Stimulated activated CD8-positive, alpha-beta memory T cell treated with anti-CD3 and anti-CD28 coated beads, Interleukin-7, amount 100 ng/mL, for 1 hour (primary cell): ENCODE measurements at regions not wholly inside any gene's neighbourhood (a gene's known extent, or its start where the extent isn't known, plus 50 kb on each side); places are given as distances from the start of the nearest gene placed in this dataset.
"Not testable (repeated sequence)": the region's sequence is repeated elsewhere in the genome, so short reads cannot be mapped to it uniquely, and the experiment has no call there.

Experiments used
- DNase-seq, 2 donors: peaks; one replicate each; pipeline ENCODE4 v3.0.0-alpha.2; 2020; ENCODE audit warnings: low read depth in 2 of 2

GRCh38 chr2:143877056-143877455, 642.9 kb downstream of the ZEB2 start:
- no peak for DNase-seq

- no peak for DNase-seq
Measured at GRCh38 chr2:143875295-143876233, 644.4 kb downstream of the ZEB2 start.

DNA sequence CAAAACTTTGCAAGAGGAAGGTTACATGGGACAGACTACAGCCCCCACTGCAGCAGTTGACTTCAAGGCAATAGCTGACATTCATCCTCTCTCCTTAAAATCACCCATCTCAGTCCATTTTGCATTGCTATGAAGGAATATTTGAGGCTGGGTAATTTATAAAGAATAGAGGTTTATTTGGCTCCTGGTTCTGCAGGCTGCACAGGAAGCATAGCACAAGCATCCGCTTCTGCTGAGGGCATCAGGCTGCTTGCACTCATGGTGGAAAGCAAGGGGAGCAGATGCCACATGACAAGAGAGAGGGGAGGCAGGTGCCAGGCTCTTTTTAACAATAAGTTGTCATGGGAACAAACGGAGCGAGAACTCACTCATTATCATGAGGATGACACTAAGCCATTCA, 646.0 kb downstream of the ZEB2 start:
- DNase-seq = no peak

- no peak for DNase-seq
Measured at GRCh38 chr2:143870696-143871095, 649.2 kb downstream of the ZEB2 start.

- no peak for DNase-seq
Measured at GRCh38 chr2:143856978-143857377, 662.9 kb downstream of the ZEB2 start.

DNA sequence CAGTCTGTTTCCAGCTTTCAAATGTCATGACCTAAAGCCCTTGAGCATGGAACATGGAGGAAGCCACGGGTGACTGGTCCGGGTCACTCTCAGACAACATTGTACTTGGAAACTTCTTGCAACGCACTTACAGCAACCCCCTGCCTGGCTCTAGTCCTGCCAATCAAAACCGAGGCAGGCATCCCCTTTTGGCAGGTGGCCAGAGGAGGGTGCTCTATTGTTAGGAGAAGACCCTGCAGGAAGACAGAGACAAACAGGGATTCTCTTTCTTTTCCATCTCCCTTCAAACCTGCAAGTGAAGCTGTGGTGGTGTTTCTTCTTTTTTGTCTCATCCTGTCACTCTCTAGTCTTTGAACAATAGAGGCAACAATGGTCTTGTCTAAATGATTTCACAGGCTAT, 667.2 kb downstream of the ZEB2 start:
- no peak for DNase-seq

GRCh38 chr2:143850084-143850483, 669.8 kb downstream of the ZEB2 start:
- no peak for DNase-seq

DNA sequence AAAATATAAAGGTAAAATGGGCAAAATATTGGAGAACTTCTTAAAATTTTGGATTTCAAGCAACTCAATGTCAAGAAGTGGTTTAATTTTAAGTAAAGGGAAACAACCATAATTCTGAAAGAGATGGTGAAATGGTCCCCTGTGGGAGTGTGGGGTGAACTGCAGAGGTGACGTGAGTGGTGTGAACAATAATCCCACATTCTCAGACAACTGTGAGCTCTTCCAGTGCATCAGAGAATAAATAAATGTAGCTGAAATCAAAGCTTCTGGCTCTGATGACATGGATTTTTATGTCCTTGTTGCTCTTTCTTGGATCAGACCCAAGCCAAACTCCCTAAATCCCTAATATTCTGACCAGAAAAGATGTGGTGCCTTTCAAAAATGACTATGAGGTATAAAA, 672.7 kb downstream of the ZEB2 start:
- no peak for DNase-seq

DNA sequence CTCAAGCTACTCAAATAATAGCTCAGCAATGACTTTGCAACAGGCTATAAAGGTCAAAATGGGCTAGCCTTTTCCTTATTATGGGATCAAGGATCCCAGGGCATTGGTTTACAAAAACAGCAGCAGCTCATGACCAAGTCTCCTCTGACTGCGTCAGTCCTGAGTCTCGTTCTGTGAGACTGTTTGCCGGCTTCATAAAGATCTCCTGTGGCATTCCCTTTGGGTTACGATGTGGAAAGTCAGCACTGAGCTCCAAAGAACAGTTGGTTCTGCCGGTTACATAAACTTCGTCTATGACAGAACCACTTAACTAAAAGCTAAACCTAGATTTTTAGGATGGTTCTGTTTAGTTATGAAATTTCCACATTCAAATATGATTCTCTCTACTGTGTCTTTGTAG, 674.9 kb downstream of the ZEB2 start:
- no peak for DNase-seq

DNA sequence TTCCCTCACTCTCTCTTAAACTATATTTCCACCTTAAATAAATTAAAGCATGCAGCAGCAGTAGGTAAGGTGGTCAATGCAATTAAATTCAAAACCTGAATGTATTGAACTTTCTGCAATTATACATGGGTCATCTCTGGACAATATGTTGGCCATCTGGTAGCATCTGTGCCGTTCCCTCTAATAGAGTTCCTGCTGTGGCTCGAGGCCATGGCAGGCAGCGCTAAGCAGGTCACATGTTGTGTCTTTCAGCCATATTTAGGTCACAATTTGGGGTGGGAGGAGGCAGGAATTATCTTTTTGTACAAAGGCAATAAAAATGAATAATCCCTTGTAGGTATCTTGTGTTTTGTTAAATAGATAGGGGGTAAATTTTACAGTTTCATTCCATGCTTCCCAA, 676.2 kb downstream of the ZEB2 start:
- DNase-seq = no peak

- DNase-seq = no peak
Measured at GRCh38 chr2:143842836-143843235, 677.1 kb downstream of the ZEB2 start.

- DNase-seq = no peak
Measured at GRCh38 chr2:143841935-143842334, 678.0 kb downstream of the ZEB2 start.

DNA sequence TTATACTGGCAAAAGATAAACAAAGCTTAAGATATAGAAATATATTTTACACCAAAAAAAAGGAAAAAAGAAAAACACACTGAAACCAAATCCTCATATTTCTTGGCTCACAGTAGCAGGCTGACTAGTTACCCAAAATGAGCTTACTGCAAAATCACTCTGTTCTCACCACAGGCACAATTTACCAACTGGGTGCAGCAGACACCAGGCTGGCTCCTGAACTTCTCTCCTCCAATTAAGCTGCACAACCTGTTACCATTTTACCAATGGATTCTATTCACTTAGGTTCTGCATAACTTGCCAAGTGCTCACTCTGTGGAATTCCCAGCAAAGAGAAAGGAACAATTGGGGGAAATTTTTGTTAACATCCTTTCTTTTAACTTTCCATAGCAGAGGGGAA, 679.3 kb downstream of the ZEB2 start:
- DNase-seq = no peak

DNA sequence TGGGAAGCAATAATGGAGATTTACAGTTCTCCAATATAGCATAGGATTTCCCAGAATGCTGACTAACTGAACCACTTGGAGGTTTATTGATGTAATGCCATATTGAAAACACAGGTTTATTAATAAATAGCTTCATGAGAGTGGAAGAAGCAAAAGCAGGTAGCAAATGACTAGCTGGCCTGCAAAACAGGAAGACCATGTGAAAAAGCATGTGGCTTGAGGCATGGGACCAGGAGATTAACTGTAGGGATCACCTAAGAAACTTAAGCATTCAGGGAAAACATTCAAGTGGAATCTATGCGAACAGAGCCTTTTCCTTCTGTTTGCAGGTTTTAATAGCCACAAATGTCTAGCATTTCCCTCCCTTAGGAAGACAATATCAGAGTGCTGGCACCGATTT, 679.7 kb downstream of the ZEB2 start:
- no peak for DNase-seq

GRCh38 chr2:143839456-143839855, 680.5 kb downstream of the ZEB2 start:
- DNase-seq = no peak

DNA sequence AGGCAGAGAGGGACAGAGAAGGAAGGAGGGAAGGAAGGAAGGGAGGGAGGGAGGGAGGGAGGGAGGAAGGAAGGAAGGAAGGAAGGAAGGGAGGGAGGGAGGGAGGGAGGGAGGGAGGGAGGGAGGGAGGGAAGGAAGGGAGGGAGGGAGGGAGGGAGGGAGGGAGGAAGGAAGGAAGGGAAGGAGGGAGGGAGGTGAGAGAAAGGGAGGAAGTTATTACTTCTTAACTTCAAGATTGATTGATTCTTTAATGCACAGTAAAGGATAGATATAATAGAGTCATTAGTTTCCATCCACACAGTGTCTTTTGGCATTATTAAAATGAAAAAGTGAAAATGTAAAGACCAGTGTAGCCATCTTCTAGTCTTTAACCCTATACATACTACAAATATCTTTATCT, 682.9 kb downstream of the ZEB2 start:
- DNase-seq = not testable (repeated sequence)

GRCh38 chr2:143835481-143835880, 684.4 kb downstream of the ZEB2 start:
- no peak for DNase-seq

DNA sequence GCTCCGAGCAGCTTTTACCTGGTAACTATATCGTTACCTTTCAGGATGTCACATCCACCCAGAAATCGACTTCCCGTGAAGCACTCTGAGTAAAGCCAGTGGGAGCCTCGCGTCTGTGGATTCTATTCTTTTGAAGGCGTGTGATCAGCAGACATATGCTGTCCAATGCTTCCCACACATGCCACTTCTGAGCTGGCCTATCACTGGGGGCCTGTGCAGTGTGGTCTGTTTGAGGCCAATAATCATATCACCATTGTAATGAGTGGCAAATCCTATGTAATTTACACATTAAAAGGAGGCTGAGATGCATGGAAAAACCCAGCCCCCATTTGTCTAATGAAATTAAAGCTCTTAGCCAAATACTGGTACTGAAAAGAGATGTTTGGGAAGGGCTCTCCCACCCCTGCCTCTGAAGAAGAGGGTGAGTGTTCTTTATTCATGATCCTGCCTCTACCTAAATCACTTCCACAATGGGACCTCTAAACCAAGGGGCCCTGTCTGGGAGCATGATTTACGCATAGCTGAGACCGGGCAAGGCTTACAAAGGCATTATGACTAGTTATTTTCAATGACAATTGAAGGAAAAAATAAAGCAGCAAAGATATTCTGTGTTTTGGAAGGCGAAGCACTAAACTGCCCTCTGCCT, 686.8 kb downstream of the ZEB2 start:
- DNase-seq = no peak

- DNase-seq = no peak
Measured at GRCh38 chr2:143830476-143830875, 689.4 kb downstream of the ZEB2 start.

DNA sequence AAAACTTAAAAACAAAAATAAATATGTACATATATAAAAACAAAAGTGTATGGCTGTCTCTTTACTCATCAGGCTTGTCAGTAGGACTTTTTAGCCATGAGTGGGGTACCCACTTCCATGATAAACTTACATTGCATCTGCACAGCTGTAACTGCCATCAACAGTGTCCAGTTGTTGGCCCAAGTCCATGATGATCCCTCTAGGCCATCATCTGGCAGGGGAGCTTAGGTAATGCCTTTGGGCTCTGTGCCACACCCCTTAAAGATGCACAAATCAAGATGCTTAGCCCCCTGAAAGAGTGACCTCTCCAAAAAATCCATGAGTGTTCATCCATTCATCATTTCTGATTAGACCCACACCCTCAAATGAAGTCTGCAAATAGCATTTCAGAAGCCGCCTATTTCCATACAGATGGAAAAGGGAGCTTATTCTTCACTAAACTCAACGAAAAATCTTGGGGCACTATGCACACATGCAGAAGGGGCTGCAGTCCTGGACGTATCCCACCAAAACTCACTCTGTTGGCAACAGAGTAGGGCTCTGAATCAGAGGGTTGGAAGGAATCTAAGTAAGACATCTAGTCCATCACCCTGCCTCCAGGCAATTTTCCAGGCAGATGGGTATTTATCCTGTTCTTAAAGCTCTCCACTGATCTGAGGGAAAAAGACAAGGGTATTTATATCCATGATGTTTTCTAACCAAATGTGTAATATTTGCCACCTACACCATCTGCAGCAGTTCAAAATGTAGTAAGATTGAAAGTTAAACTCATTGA, 691.0 kb downstream of the ZEB2 start:
- DNase-seq = no peak

- DNase-seq = no peak
Measured at GRCh38 chr2:143824791-143825190, 695.1 kb downstream of the ZEB2 start.

DNA sequence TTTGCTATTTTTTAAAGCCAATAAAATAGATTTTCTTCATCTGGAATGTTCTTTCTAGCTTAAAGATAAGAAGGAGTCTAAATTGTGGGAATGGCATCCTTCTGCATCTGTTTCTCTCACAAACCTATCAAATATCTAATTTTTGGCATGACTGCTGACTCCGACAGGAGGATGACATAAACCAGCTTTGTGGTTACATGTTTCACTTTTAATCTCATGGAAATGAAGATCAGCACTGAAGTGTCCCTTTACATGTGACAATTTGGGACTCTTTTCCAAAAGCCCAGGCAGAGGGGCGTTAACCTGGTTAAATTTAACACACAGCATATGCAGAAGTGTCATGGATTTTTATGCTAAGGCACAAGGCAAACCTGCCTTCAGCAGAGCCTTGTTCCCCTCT, 694.7 kb downstream of the ARHGAP15 start:
- no peak for DNase-seq

DNA sequence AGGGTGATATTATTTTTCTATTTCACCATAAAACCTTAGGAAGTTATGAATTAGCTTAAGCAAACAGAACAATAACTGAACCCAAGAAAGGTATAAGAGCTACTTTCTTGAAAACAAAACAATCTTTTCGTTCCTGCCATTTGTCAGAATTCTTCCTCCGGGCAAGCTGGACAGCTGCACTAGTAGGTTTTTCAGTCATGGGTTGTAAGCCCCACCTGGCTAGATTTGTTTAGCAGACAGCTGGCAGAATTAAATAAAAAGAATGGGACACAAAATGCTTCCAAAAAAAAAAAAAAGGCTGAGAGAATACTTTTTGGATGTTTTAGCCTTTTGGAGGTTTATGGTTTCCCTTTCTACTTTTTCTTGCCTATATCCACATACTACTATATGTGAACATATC, 694.1 kb downstream of the ARHGAP15 start:
- DNase-seq = no peak
